H1 (cell line): ENCODE measurements at regions not wholly inside any gene's neighbourhood (a gene's known extent, or its start where the extent isn't known, plus 50 kb on each side); places are given as distances from the start of the nearest gene placed in this dataset.

ENCODE experiments used
- CTCF ChIA-PET: fragments of 300-600 bp; sonication (Branson Sonifier 250); formaldehyde crosslinking; loops from one replicate; lab custom pipeline; 2021; ENCODE audit not compliant: partially characterized antibody; lab: Charles Lee
- POLR2A ChIA-PET: fragments of 300-600 bp; sonication (Branson Sonifier 250); formaldehyde crosslinking; loops from one replicate; lab custom pipeline; 2021; ENCODE audit warnings: inconsistent platforms; ENCODE audit not compliant: partially characterized antibody; lab: Charles Lee
- DNase-seq, 2 experiments: peaks; one replicate each; pipeline versions ENCODE4 v3.0.0 to v3.0.0-alpha.2; 2010 to 2022; ENCODE audit warnings: low spot score in 2 of 2, low read depth in 1 of 2, mixed read lengths in 1 of 2
- FAIRE-seq: peaks from 2 replicates; lab custom pipeline; 2011; peaks lifted over from hg19 to GRCh38; lab: Jason Lieb, UNC
- H2AFZ ChIP-seq: 2 replicates; pipeline ENCODE4 v1.8.1; 2012; ENCODE audit warnings: low read length, inconsistent platforms
- H2AK5ac ChIP-seq: 2 replicates; pipeline ENCODE4 v1.6.1; 2013; ENCODE audit warnings: low read depth, low read length
- H2BK120ac ChIP-seq: replicated peaks from 2 replicates; pipeline ENCODE3; 2013; ENCODE audit warnings: low read depth, low read length, inconsistent platforms
- H2BK12ac ChIP-seq: 2 replicates; pipeline ENCODE4 v1.6.1; 2013; ENCODE audit warnings: low read depth, low read length
- H2BK15ac ChIP-seq: 2 replicates; pipeline ENCODE4 v1.6.1; 2013; ENCODE audit warnings: low read length
- H2BK20ac ChIP-seq: 2 replicates; pipeline ENCODE4 v1.6.1; 2013; ENCODE audit warnings: low read length
- H2BK5ac ChIP-seq: 2 replicates; pipeline ENCODE4 v1.6.1; 2013; ENCODE audit warnings: low read depth, low read length
- H3K14ac ChIP-seq: 2 replicates; pipeline ENCODE4 v1.6.1; 2013; ENCODE audit warnings: inconsistent platforms; ENCODE audit not compliant: insufficient read length
- H3K18ac ChIP-seq: 2 replicates; pipeline ENCODE4 v1.6.1; 2013; ENCODE audit warnings: low read length; ENCODE audit errors: extremely low read depth
- H3K23ac ChIP-seq: 2 replicates; pipeline ENCODE4 v1.6.1; 2013; ENCODE audit warnings: inconsistent platforms; ENCODE audit not compliant: insufficient read length
- H3K23me2 ChIP-seq: 2 replicates; pipeline ENCODE4 v1.6.1; 2013; ENCODE audit warnings: low read depth, low read length
- H3K27ac ChIP-seq: 2 replicates; pipeline ENCODE4 v1.6.1; 2011; ENCODE audit warnings: low read depth, low read length, inconsistent platforms
- H3K27me3 ChIP-seq, 4 experiments: replicated peaks in 1 of 4; 1 replicate in 1 of 4; 2 replicates in 3 of 4; pipeline versions ENCODE4 v1.6.1 to v1.8.1; 2011 to 2013; ENCODE audit warnings: low read length in 3 of 4, mild to moderate bottlenecking in 3 of 4, inconsistent platforms in 2 of 4, mixed read lengths in 2 of 4, moderate library complexity in 1 of 4; ENCODE audit not compliant: control insufficient read depth in 3 of 4, insufficient read depth in 3 of 4; ENCODE audit errors: extremely low read depth in 1 of 4
- H3K36me3 ChIP-seq, 4 experiments: 2 replicates each; pipeline versions ENCODE4 v1.6.1 to v1.8.1; 2011 to 2013; ENCODE audit warnings: mild to moderate bottlenecking in 4 of 4, low read length in 3 of 4, moderate library complexity in 2 of 4, control low read depth in 1 of 4, inconsistent platforms in 1 of 4; ENCODE audit not compliant: insufficient read depth in 4 of 4, control insufficient read depth in 2 of 4
- H3K4ac ChIP-seq: replicated peaks from 2 replicates; pipeline ENCODE3; 2013; ENCODE audit warnings: low read length, low read depth, mixed read lengths, inconsistent platforms; ENCODE audit not compliant: insufficient read length
- H3K4me1 ChIP-seq, 4 experiments: replicated peaks in 1 of 4; 1 replicate in 1 of 4; 2 replicates in 3 of 4; pipeline versions ENCODE4 v1.6.1 to v1.8.1; 2011 to 2013; ENCODE audit warnings: low read length in 3 of 4, inconsistent platforms in 2 of 4, mixed read lengths in 1 of 4; ENCODE audit not compliant: insufficient read depth in 4 of 4, control insufficient read depth in 3 of 4
- H3K4me2 ChIP-seq, 2 experiments: 2 replicates each; pipeline versions ENCODE4 v1.6.1 to v1.8.1; 2011 to 2013; ENCODE audit warnings: low read depth in 2 of 2, low read length in 2 of 2, control low read depth in 1 of 2, inconsistent platforms in 1 of 2, mild to moderate bottlenecking in 1 of 2; ENCODE audit not compliant: insufficient read depth in 1 of 2
- H3K4me3 ChIP-seq, 4 experiments: fragments of 200-600, 300-600 bp in 1 of 4; sonication (generic), shearing (Covaris generic), sonication (Bioruptor Twin) in 1 of 4; 2 replicates each; pipeline versions ENCODE4 v1.5.1 to v1.8.1; 2011 to 2016; ENCODE audit warnings: low read length in 4 of 4, low read depth in 3 of 4, control low read depth in 2 of 4, inconsistent platforms in 2 of 4, mild to moderate bottlenecking in 2 of 4, mixed read lengths in 1 of 4, moderate library complexity in 1 of 4; ENCODE audit not compliant: insufficient read depth in 2 of 4; ENCODE audit errors: extremely low read depth in 1 of 4
- H3K56ac ChIP-seq: replicated peaks from 2 replicates; pipeline ENCODE3; 2013; ENCODE audit warnings: low read depth, mild to moderate bottlenecking, mixed read lengths, low read length, inconsistent platforms; ENCODE audit not compliant: insufficient read length
- H3K79me1 ChIP-seq: 2 replicates; pipeline ENCODE4 v1.6.1; 2013; ENCODE audit warnings: low read depth, low read length, control low read depth
- H3K79me2 ChIP-seq, 2 experiments: 2 replicates each; pipeline versions ENCODE4 v1.6.1 to v1.8.1; 2012 to 2013; ENCODE audit warnings: low read length in 2 of 2, mild to moderate bottlenecking in 2 of 2, inconsistent platforms in 1 of 2; ENCODE audit not compliant: insufficient read depth in 2 of 2, control insufficient read depth in 1 of 2
- H3K9ac ChIP-seq, 4 experiments: replicated peaks in 1 of 4; 1 replicate in 1 of 4; 2 replicates in 3 of 4; pipeline versions ENCODE4 v1.6.1 to v1.8.1; 2011 to 2013; ENCODE audit warnings: low read depth in 3 of 4, low read length in 3 of 4, control low read depth in 2 of 4, mild to moderate bottlenecking in 2 of 4, moderate library complexity in 2 of 4, inconsistent platforms in 1 of 4; ENCODE audit errors: extremely low read depth in 1 of 4
- H3K9me3 ChIP-seq, 2 experiments: 2 replicates each; pipeline versions ENCODE4 v1.6.1 to v1.8.1; 2012 to 2013; ENCODE audit warnings: mild to moderate bottlenecking in 2 of 2, moderate library complexity in 2 of 2, control low read depth in 1 of 2, inconsistent platforms in 1 of 2, low read depth in 1 of 2, low read length in 1 of 2, mixed read lengths in 1 of 2; ENCODE audit not compliant: insufficient read depth in 2 of 2
- H4K20me1 ChIP-seq, 2 experiments: replicated peaks in 1 of 2; 2 replicates each; pipeline versions ENCODE3 to v1.8.1; 2011 to 2013; ENCODE audit warnings: inconsistent platforms in 2 of 2, low read length in 2 of 2, mild to moderate bottlenecking in 1 of 2; ENCODE audit not compliant: insufficient read depth in 2 of 2, control insufficient read depth in 1 of 2
- H4K5ac ChIP-seq: 2 replicates; pipeline ENCODE4 v1.6.1; 2013; ENCODE audit warnings: low read length, low read depth, mixed read lengths, inconsistent platforms; ENCODE audit not compliant: insufficient read length
- H4K8ac ChIP-seq: 2 replicates; pipeline ENCODE4 v1.8.0; 2013; ENCODE audit warnings: mild to moderate bottlenecking, moderate library complexity, low read length, inconsistent platforms; ENCODE audit not compliant: insufficient read depth; ENCODE audit errors: extremely low read depth
- H4K91ac ChIP-seq: replicated peaks from 2 replicates; pipeline ENCODE3; 2013; ENCODE audit warnings: low read length, mixed read lengths, inconsistent platforms; ENCODE audit not compliant: insufficient read length
- SIN3A ChIP-seq, 2 experiments: IDR thresholded peaks in 1 of 2; conservative IDR thresholded peaks in 1 of 2; 2 replicates each; pipeline ENCODE4 v1.6.1; 2011 to 2012; ENCODE audit warnings: low read length in 2 of 2, improper control_type of control experiment in 1 of 2, low read depth in 1 of 2, mild to moderate bottlenecking in 1 of 2
- WGBS, 2 experiments: shearing (Covaris generic) in 1 of 2; methylation state at CpG; one replicate each; pipeline versions ENCODE4 v1.1.6 to v1.1.7; 2013 to 2015; ENCODE audit warnings: low lambda C conversion rate in 2 of 2, mixed read lengths in 2 of 2, inconsistent platforms in 1 of 2, low coverage in 1 of 2, missing lambda C conversion rate in 1 of 2; ENCODE audit not compliant: insufficient replicate concordance in 2 of 2, insufficient coverage in 1 of 2, insufficient read length in 1 of 2; ENCODE audit errors: extremely low coverage in 1 of 2, missing lambda C conversion rate in 1 of 2; 5-methylcytosine and 5-hydroxymethylcytosine counted together

GRCh38 chr21:38927776-38928175 is 122.0 kb downstream of the ETS2 start:
- TF ChIP-seq SIN3A (conservative IDR thresholded peaks at IDR 0.05 in 1 of 2, IDR thresholded peaks at IDR 0.05 in 1 of 2; ENCODE audit: low read depth in 1 of 2, low read length in 2 of 2): no peak
- TF ChIP-seq, all 59 proteins: peak for 0
- Histone ChIP-seq H2AK5ac (no peak overlapping the region), H4K91ac (no peak overlapping the region), H2BK15ac (no peak overlapping the region), H3K9me3 (0 out of 4 replicates have a peak, but pooled peaks cover 0 to 6% of the 10 kb centered on the region in 2 experiments), H2BK5ac (no peak overlapping the region), H3K23ac (no peak overlapping the region), H3K9ac (no peak overlapping the region), H3K4ac (no peak overlapping the region), H3K56ac (no peak overlapping the region), H2AFZ (no peak overlapping the region), H4K20me1 (no peaks in the 10 kb centered on the region), H2BK12ac (no peak overlapping the region), H3K23me2 (no peaks in the 10 kb centered on the region), H3K4me2 (no peak overlapping the region), H3K4me1 (no peaks in the 10 kb centered on the region; a peak in 1 of 7 replicates), H4K8ac (no peak overlapping the region), H3K79me1 (no peaks in the 10 kb centered on the region), H2BK120ac (no peak overlapping the region), H3K79me2 (no peaks in the 10 kb centered on the region), H2BK20ac (no peak overlapping the region), H3K18ac (no peak overlapping the region), H3K27me3 (no peaks in the 10 kb centered on the region), H3K36me3 (no peaks in the 10 kb centered on the region), H4K5ac (no peak overlapping the region), H3K14ac (no peak overlapping the region), H3K27ac (no peak overlapping the region), H3K4me3 (no peak overlapping the region)
- ChIA-PET CTCF (interaction anchor here (0.6 to 2.0 kb wide), 5 partner anchors 15 to 210 kb away, joined by 3 to 5 read pairs (median 3); no protein-coding TSS in a partner anchor), POLR2A (no interaction called here)
- 77% methylated on average over 3 of the region's 3 CpGs; no CpG with 5 or more reads in 1 of the 2 experiments for WGBS, 2 experiments
- FAIRE-seq (no peak), DNase-seq (no peak)
